Activated CD4-positive, alpha-beta memory T cell treated with anti-CD3 and anti-CD28 coated beads, Interleukin-2, amount 10 ng/mL, durations not matched to agents 7 days and 5 days (primary cell): ENCODE measurements at regions not wholly inside any gene's neighbourhood (a gene's known extent, or its start where the extent isn't known, plus 50 kb on each side); places are given as distances from the start of the nearest gene placed in this dataset.

Experiments
- CTCF ChIA-PET: fragments of 350-600 bp; sonication (Branson Sonifier 250); formaldehyde crosslinking; loops from one replicate; lab custom pipeline; 2021; ENCODE audit warnings: antibody characterized with exemption, inconsistent platforms; lab: Charles Lee
- POLR2A ChIA-PET: fragments of 350-600 bp; sonication (Branson Sonifier 250); formaldehyde crosslinking; loops from one replicate; lab custom pipeline; 2021; ENCODE audit warnings: antibody characterized with exemption; lab: Charles Lee
- DNase-seq: peaks from one replicate; pipeline ENCODE4 v3.0.0-alpha.2; 2020
- H3K27ac Mint-ChIP-seq: one replicate; pipeline ENCODE4 v1.8.0; 2021; ENCODE audit warnings: mild to moderate bottlenecking, mixed read lengths
- H3K27me3 Mint-ChIP-seq: one replicate; pipeline ENCODE4 v1.8.0; 2021; ENCODE audit warnings: mixed read lengths
- H3K36me3 Mint-ChIP-seq: one replicate; pipeline ENCODE4 v1.8.0; 2021; ENCODE audit warnings: low read depth, mixed read lengths
- H3K4me1 Mint-ChIP-seq: one replicate; pipeline ENCODE4 v1.8.0; 2021; ENCODE audit warnings: mixed read lengths
- H3K4me3 Mint-ChIP-seq: one replicate; pipeline ENCODE4 v1.8.0; 2021; ENCODE audit warnings: mild to moderate bottlenecking, mixed read lengths
- H3K9me3 Mint-ChIP-seq: one replicate; pipeline ENCODE4 v1.8.0; 2021; ENCODE audit warnings: mixed read lengths

DNA sequence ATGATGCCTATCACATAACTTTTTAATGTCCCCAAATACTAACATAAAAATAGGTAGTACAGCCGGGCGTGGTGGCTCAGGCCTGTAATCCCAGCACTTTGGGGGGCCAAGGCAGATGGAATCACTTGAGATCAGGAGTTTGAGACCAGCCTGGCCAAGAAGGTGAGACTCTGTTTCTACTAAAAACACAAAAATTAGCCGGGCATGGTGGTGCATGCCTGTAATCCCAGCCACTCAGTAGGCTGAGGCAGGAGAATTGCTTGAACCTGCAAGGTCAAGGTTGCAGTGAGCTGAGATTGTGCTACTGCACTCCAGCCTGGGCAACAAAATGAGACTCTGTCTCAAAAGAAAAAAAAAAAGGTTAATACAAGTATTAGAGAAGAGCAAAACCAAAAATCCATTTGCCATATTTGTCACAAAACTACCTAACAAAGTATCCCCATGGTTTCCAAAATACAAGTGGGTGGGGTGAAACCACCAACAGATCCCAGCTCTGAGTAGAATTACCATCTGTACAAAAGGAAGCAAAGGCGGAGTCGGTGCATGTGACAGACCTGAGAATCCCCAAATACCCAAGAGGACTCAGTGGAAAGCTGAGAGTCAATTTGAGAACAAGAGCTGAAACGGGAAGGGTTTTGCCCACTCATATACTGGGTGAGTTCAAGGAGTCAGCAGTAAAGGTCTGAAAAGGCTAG lies 113.2 kb downstream of the TOMM20 start:
- H3K27ac Mint-ChIP-seq: peak overlapping the region; percentile 78
- DNase-seq: peak; percentile 37
- ChIA-PET POLR2A (interaction anchor here (0.9 to 1.3 kb wide), 5 partner anchors 20 to 404 kb away, joined by 3 to 6 read pairs (median 3); no protein-coding TSS in a partner anchor), CTCF (no interaction called here)
- no peak overlapping the region for H3K4me3 Mint-ChIP-seq
- H3K36me3 Mint-ChIP-seq: peaks cover 25% of the 10 kb centered on the region
- H3K9me3 Mint-ChIP-seq: peaks cover 10% of the 10 kb centered on the region
- no peaks in the 10 kb centered on the region for H3K27me3 Mint-ChIP-seq
- peaks cover 80% of the 10 kb centered on the region for H3K4me1 Mint-ChIP-seq

DNA sequence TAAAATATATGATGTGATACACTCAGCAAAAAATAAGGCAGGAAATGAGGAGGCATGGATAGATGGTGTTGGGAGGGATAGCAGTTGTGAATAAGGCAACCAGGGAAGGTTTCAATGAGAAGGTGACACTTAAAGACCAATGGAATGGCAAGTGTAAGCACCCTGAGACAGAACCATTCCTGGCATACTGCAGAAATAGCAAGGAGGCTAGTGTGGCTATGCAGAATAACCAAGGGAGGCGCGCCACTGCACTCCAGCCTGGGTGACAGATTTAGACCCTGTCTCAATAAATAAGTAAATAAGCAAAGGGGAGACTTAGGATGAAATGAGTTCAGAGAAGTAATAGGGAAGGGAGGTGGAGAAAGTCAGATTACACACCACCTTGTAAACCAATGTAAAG lies 113.9 kb downstream of the TOMM20 start:
- POLR2A ChIA-PET: no interaction called here
- H3K4me1 Mint-ChIP-seq: peaks cover 81% of the 10 kb centered on the region
- peaks cover 12% of the 10 kb centered on the region for H3K9me3 Mint-ChIP-seq
- CTCF ChIA-PET: no interaction called here
- DNase-seq: peak; percentile 4
- H3K27ac Mint-ChIP-seq: peak overlapping the region; percentile 78
- peaks cover 2% of the 10 kb centered on the region for H3K27me3 Mint-ChIP-seq
- H3K4me3 Mint-ChIP-seq: no peak overlapping the region
- H3K36me3 Mint-ChIP-seq: peaks cover 25% of the 10 kb centered on the region

DNA sequence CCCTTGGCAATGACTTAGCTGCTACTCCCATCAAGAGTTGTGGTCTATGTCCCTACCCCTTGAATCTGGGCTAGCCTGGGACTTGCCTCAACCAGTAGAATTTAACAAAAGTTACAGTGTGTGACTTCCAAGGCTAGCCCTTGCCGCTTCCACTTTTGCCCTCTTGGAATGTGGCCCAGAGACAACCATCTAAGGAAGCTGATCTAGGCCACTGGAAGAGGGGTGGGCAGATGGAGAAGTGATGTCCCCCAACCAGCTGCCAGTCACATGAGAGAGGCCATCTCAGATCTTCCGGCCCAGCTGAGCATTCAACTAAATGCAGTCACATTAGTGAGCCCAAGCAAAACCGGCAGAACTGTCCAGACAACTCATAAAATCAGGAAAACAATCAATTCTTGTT lies 115.1 kb downstream of the TOMM20 start:
- Mint-ChIP-seq H3K27me3 (peaks cover 9% of the 10 kb centered on the region), H3K4me1 (peaks cover 80% of the 10 kb centered on the region), H3K4me3 (no peak overlapping the region), H3K9me3 (peaks cover 20% of the 10 kb centered on the region), H3K27ac (peak overlapping the region; percentile 94), H3K36me3 (peaks cover 33% of the 10 kb centered on the region)
- POLR2A ChIA-PET: interaction anchor here (1.0 to 3.2 kb wide), 2 partner anchors 36 to 404 kb away, joined by 3 to 89 read pairs; partner anchors contain the start of gene IRF2BP2
- DNase-seq: peak; percentile 15
- CTCF ChIA-PET: no interaction called here

DNA sequence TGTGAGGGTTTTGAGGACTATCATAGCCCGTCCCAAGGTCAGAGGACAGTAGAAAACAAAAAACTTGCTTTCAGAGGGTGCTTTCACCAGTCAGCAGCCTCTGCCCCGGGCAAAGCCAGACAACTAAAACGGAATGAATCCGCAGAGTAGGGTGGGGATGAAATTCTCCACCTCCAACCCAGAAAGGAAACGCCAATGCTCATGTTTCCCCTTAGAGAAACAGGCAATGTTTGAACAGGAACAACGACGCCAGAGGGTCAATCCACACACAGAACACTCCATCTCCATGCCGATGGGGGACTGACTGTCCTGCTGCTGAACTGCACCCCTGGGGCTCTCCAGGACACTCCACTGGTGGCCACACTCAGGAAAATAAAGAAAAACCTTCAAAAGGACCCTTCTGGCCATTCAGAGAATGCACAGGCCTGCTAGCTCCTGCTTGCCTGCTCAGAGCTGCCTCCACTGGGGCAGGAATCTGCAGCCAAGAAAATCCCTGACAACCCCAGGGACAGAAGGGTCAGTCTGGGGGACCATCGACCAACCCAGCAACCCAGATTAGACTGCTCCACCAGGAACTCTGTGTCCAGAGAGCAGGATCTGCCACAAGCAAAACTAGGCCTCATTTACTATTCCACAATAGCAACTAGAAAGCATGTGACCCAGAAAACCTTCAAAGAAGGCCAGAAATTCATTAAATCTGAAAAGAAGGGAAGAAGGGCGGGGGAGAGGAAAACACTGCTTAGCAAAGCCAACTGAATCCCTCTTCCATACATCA lies 116.0 kb downstream of the TOMM20 start:
- ChIA-PET POLR2A (interaction anchor here (0.8 to 3.2 kb wide), 27 partner anchors 10 to 534 kb away, joined by 3 to 89 read pairs (median 10); partner anchors contain the start of genes IRF2BP2 and TARBP1), CTCF (interaction anchor here (0.8 to 1.7 kb wide), 17 partner anchors 10 to 412 kb away, joined by 3 to 7 read pairs (median 4); no protein-coding TSS in a partner anchor)
- Mint-ChIP-seq H3K27ac (peak overlapping the region; percentile 94), H3K27me3 (peaks cover 11% of the 10 kb centered on the region), H3K9me3 (peaks cover 18% of the 10 kb centered on the region), H3K4me3 (peak overlapping the region; percentile 57), H3K36me3 (peaks cover 36% of the 10 kb centered on the region), H3K4me1 (peaks cover 77% of the 10 kb centered on the region)
- no peak for DNase-seq

DNA sequence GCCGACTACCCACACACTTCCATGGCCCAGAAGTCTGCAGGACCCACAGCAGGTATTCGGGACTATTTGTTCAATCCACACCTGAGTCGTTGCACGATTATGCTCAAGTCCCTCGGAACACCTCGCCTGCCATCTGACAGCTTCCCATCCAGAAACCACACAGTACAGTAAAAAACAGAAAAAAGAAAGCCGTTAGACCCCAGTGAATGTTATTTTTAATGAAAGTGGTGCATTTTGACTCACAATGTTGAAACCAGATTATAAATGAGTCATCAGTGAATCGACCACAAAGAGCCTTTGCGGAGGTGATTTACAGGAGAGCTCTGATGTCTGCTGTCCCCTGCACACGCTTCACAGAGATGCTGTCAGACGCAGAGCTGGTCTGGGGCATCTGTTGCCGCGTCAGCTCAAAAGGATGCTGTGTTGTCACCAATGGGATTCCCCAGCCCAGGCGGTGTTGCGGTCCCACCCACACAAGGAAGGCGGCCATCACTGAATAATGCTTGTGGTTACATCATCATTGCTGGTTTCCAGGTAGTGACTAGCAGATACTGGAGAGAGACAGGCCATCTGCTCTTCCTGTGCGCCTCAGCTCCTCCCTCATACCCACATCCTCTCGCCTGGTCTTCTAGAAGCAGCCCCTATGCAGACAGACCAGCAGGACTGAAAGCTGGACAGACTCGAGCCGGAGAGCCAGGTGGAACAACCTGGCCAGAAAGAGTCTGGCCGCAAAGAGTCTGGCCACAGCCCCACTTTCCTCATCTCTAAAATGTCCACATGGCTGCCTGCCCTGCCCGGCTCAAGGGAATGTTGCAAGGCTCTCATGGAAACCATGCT lies 116.8 kb downstream of the TOMM20 start:
- H3K4me3 Mint-ChIP-seq: peak overlapping the region; percentile 57
- DNase-seq: peak; percentile 98
- peaks cover 20% of the 10 kb centered on the region for H3K9me3 Mint-ChIP-seq
- H3K4me1 Mint-ChIP-seq: peaks cover 78% of the 10 kb centered on the region
- peaks cover 11% of the 10 kb centered on the region for H3K27me3 Mint-ChIP-seq
- CTCF ChIA-PET: interaction anchor here (0.8 to 1.7 kb wide), 19 partner anchors 11 to 524 kb away, joined by 3 to 7 read pairs (median 4); no protein-coding TSS in a partner anchor
- H3K36me3 Mint-ChIP-seq: peaks cover 40% of the 10 kb centered on the region
- POLR2A ChIA-PET: interaction anchor here (0.7 to 3.2 kb wide), 35 partner anchors 11 to 533 kb away, joined by 3 to 89 read pairs (median 8); partner anchors contain the start of genes IRF2BP2 and TARBP1
- H3K27ac Mint-ChIP-seq: peak overlapping the region; percentile 94

DNA sequence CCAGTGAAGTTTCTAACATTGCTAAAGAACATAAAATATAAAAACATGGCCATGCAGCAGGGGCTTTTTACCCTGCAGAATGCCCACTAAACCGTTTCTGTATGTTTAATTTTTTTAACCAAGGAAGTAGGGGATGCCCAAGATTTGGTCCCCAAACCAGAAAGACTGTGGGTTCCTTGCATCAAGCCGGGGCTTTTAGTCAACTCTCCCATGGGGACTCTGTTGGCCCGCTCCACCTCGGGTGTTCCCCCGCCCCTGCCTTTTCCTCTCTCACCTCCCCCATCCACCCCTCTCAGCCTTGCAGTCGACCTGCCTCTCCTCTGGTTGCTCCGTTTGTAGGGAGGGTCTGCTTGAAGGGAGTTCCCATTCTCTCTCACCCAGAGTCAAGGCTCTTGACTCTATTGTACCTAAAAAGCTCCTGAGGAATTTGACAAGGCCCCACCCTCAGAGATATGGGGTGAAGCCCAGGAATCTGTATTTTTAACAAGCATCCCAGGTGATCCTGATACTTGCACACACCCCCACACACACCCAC lies 117.5 kb downstream of the TOMM20 start:
- Mint-ChIP-seq H3K27ac (peak overlapping the region; percentile 94), H3K9me3 (peaks cover 20% of the 10 kb centered on the region), H3K4me3 (peak overlapping the region; percentile 57), H3K4me1 (peaks cover 83% of the 10 kb centered on the region), H3K27me3 (peaks cover 11% of the 10 kb centered on the region), H3K36me3 (peaks cover 39% of the 10 kb centered on the region)
- DNase-seq: peak; percentile 47
- ChIA-PET CTCF (interaction anchor here (0.8 to 1.7 kb wide), 12 partner anchors 11 to 523 kb away, joined by 3 to 7 read pairs (median 5); no protein-coding TSS in a partner anchor), POLR2A (interaction anchor here (0.9 to 3.2 kb wide), 33 partner anchors 12 to 533 kb away, joined by 3 to 89 read pairs (median 9); partner anchors contain the start of genes IRF2BP2 and TARBP1)

DNA sequence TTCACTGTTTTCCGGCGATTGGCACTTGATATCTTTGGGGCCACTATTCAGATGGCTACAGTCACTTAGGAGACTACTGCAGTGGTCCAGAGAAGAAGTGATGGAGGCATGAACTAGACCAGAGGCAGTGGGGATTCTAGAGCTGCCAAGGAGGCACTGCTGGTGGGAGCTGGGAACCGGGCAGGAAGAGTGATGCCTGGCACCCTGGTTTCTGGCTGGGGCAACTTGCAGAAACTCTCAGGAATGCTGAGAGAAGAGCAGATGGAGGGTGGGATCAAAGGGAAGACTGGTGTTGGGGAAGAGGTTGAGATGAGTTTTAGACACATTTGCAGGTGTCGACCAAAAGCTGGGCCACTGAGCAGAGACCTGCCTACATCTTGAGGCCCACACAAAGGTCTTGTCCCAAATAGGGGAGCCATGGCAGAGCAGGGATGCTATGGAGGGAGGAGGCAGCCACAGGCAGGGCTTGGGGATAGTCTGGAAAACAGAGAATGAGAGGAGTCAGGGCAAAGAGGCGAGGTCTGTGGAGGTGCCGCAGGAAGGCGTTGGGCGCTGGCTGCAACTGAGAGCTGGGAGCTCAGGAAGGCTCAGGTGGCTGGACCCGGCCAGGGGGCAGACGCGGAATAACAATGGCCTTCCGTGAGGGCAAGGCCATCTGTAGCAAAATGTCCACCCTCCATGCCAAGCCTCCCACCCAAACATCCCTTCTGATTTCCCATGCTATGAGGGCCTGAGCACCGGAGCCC lies 118.9 kb downstream of the TOMM20 start:
- CTCF ChIA-PET: no interaction called here
- peaks cover 76% of the 10 kb centered on the region for H3K4me1 Mint-ChIP-seq
- H3K27me3 Mint-ChIP-seq: peaks cover 11% of the 10 kb centered on the region
- peaks cover 35% of the 10 kb centered on the region for H3K36me3 Mint-ChIP-seq
- H3K9me3 Mint-ChIP-seq: peaks cover 20% of the 10 kb centered on the region
- H3K27ac Mint-ChIP-seq: no peak overlapping the region
- no peak overlapping the region for H3K4me3 Mint-ChIP-seq
- POLR2A ChIA-PET: interaction anchor here (2.3 kb wide), 1 partner anchor 39 kb away, joined by 20 read pairs; no protein-coding TSS in a partner anchor
- no peak for DNase-seq

DNA sequence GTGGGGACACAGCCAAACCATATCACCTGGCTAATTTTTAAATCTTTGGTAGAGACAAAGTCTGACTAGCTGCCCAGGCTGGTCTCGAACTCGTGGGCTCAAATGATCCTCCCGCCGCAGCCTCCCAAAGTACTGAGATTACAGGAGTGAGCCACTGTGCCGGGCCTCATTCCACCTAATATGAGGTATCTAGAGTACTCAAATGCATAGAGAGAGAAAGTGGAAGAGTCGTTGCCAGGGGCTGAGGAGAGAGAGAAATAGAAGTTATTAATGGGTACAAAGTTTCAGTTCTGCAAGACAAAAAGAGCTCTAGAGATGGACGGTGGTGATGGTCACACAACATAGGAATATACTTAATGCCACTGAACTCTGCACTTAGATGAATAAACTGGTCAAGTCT lies 119.6 kb downstream of the TOMM20 start:
- Mint-ChIP-seq H3K4me3 (no peak overlapping the region), H3K36me3 (peaks cover 35% of the 10 kb centered on the region), H3K27ac (no peak overlapping the region), H3K4me1 (peaks cover 72% of the 10 kb centered on the region), H3K9me3 (peaks cover 20% of the 10 kb centered on the region), H3K27me3 (peaks cover 11% of the 10 kb centered on the region)
- ChIA-PET POLR2A (interaction anchor here (0.6 kb wide), 1 partner anchor 25 kb away, joined by 4 read pairs; no protein-coding TSS in a partner anchor), CTCF (no interaction called here)
- DNase-seq: no peak

DNA sequence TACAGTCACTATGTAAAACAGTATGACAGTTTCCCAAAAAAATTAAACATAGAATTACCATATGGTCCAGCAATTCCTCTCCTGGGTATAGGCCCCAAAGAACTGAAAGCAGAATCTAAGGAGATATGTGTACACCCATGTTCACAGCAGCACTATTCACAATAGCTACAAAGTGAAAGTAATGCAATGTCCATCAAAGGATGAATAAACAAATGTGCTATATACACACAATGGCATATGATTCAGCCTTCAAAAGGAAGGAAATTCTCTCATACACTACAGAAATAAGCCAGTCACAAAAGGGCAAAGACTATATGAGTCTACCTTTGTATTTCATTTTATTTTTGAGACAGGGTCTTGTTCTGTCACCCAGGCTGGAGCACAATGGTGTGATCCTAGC lies 120.4 kb downstream of the TOMM20 start:
- H3K4me1 Mint-ChIP-seq: peaks cover 68% of the 10 kb centered on the region
- H3K27me3 Mint-ChIP-seq: peaks cover 11% of the 10 kb centered on the region
- H3K36me3 Mint-ChIP-seq: peaks cover 35% of the 10 kb centered on the region
- DNase-seq: no peak
- ChIA-PET POLR2A (interaction anchor here (0.6 to 0.7 kb wide), 2 partner anchors 24 to 530 kb away, joined by 3 to 4 read pairs; no protein-coding TSS in a partner anchor), CTCF (no interaction called here)
- H3K27ac Mint-ChIP-seq: no peak overlapping the region
- H3K4me3 Mint-ChIP-seq: no peak overlapping the region
- peaks cover 20% of the 10 kb centered on the region for H3K9me3 Mint-ChIP-seq

DNA sequence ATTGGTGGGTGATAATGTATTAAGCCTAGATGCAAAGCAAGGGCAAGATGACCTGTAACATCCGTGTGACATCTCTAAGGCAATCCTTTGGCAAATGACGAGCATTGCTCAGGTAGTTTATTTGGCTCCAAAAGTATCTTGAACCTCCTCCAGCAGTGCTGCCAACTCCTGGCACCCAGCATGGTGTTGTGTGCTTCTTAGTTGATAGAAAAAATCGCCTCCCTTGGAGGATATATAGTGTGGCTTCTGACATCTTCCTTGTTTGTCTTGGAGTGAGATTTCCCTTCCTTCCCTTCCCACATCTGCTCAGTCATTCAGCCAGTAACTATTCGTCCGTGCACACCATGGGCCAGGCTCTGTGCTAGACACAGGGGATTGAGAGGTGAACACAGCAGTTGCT lies 121.8 kb downstream of the TOMM20 start:
- no peak for DNase-seq
- H3K36me3 Mint-ChIP-seq: peaks cover 35% of the 10 kb centered on the region
- ChIA-PET CTCF (no interaction called here), POLR2A (interaction anchor here (1.2 kb wide), 1 partner anchor 28 kb away, joined by 3 read pairs; no protein-coding TSS in a partner anchor)
- H3K27me3 Mint-ChIP-seq: peaks cover 11% of the 10 kb centered on the region
- peaks cover 20% of the 10 kb centered on the region for H3K9me3 Mint-ChIP-seq
- peaks cover 54% of the 10 kb centered on the region for H3K4me1 Mint-ChIP-seq
- no peak overlapping the region for H3K4me3 Mint-ChIP-seq
- peak overlapping the region; percentile 23 for H3K27ac Mint-ChIP-seq

DNA sequence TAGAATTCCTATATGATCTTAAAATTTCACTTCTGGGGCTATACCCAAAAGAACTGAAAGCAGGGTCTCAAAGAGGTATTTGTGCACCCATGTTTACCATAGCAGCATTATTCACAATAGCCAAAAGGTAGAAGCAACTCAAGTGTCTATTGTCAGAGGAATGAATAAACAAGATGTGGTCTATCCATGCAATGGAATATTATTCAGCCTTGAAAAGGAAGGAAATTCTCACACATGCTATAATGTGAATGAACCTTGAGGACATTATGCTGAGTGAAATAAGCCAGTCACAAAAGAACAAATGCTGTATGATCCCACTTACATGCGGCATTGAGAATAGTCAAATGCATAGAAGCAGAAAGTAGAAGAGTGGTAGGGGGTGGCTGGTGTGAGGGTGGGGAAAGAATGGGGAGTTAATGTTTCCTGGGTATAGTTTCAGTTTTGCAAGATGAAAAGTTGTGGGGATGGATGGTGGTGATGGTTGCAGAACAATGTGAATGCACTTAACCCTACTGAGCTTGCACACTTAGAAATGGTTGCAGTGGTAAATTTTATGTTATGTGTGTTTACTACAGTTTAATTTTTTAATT lies 122.4 kb downstream of the TOMM20 start:
- CTCF ChIA-PET: no interaction called here
- Mint-ChIP-seq H3K27me3 (peaks cover 11% of the 10 kb centered on the region), H3K27ac (no peak overlapping the region), H3K4me3 (no peak overlapping the region), H3K36me3 (peaks cover 30% of the 10 kb centered on the region), H3K9me3 (peaks cover 20% of the 10 kb centered on the region), H3K4me1 (peaks cover 48% of the 10 kb centered on the region)
- POLR2A ChIA-PET: interaction anchor here (1.2 kb wide), 1 partner anchor 27 kb away, joined by 3 read pairs; no protein-coding TSS in a partner anchor
- no peak for DNase-seq
